Umbilical cord (tissue), 1 donor: ENCODE measurements at regions not wholly inside any gene's neighbourhood (a gene's known extent, or its start where the extent isn't known, plus 50 kb on each side); places are given as distances from the start of the nearest gene placed in this dataset.

Experiments used
- DNase-seq: peaks from one replicate; pipeline ENCODE4 v3.0.0-alpha.2; 2015; ENCODE audit warnings: low spot score

- DNase-seq: no peak
Observed at GRCh38 chr9:108347463-108348188, 508.2 kb downstream of the ACTL7B start.

GRCh38 chr9:108345826-108346225 is 510.0 kb downstream of the ACTL7B start:
- DNase-seq: peak; percentile 62

GRCh38 chr9:108339251-108339650 is 516.5 kb downstream of the ACTL7B start:
- no peak for DNase-seq

GRCh38 chr9:108336575-108336974 is 519.2 kb downstream of the ACTL7B start:
- DNase-seq: no peak

- no peak for DNase-seq
Observed at GRCh38 chr9:108333530-108333983, 522.2 kb downstream of the ACTL7B start.

- no peak for DNase-seq
Observed at GRCh38 chr9:108331596-108331995, 524.2 kb downstream of the ACTL7B start.

GRCh38 chr9:108325406-108325805 is 530.4 kb downstream of the ACTL7B start:
- DNase-seq: no peak

- DNase-seq: no peak
Observed at GRCh38 chr9:108323615-108324014, 532.2 kb downstream of the ACTL7B start.

- no peak for DNase-seq
Observed at GRCh38 chr9:108322326-108323098, 533.3 kb downstream of the ACTL7B start.

- no peak for DNase-seq
Observed at GRCh38 chr9:108316630-108317029, 539.2 kb downstream of the ACTL7B start.

- no peak for DNase-seq
Observed at GRCh38 chr9:108316066-108316465, 539.7 kb downstream of the ACTL7B start.

GRCh38 chr9:108311745-108312144 is 544.0 kb downstream of the ACTL7B start:
- no peak for DNase-seq

- no peak for DNase-seq
Observed at GRCh38 chr9:108310202-108310601, 545.6 kb downstream of the ACTL7B start.

- DNase-seq: no peak
Observed at GRCh38 chr9:108300306-108301287, 555.2 kb downstream of the ACTL7B start.

- no peak for DNase-seq
Observed at GRCh38 chr9:108297073-108297472, 558.7 kb downstream of the ACTL7B start.

GRCh38 chr9:108296056-108296455 is 559.7 kb downstream of the ACTL7B start:
- no peak for DNase-seq

GRCh38 chr9:108291586-108291932 is 564.2 kb downstream of the ACTL7B start:
- DNase-seq: no peak

- DNase-seq: no peak
Observed at GRCh38 chr9:108290839-108291585, 564.8 kb downstream of the ACTL7B start.

- DNase-seq: no peak
Observed at GRCh38 chr9:108286638-108287206, 569.1 kb downstream of the ACTL7B start.

- DNase-seq: no peak
Observed at GRCh38 chr9:108283696-108284095, 572.1 kb downstream of the ACTL7B start.

GRCh38 chr9:108282872-108283271 is 572.9 kb downstream of the ACTL7B start:
- no peak for DNase-seq
